ENCODE measurements at regions not wholly inside any gene's neighbourhood (a gene's known extent, or its start where the extent isn't known, plus 50 kb on each side); places are given as distances from the start of the nearest gene placed in this dataset.

GRCh38 chr12:24462946-24463345, 486.0 kb downstream of the BCAT1 start:
- DNase-seq (ENCODE audit: low read depth in 1 of 2, low spot score in 1 of 2), result no peak
- Histone ChIP-seq H3K4me3 (replicated peaks; ENCODE audit: insufficient read depth, low read length) (no peak overlapping the region), H3K27ac (replicated peaks) (no peak overlapping the region), H3K27me3 (ENCODE audit: insufficient read depth, poor library complexity, severe bottlenecking) (no peaks in the 10 kb centered on the region)
- no peak for TF ChIP-seq CTCF (IDR thresholded peaks at IDR 0.05; ENCODE audit: insufficient read depth, low read length)

GRCh38 chr12:24460506-24460905, 488.4 kb downstream of the BCAT1 start:
- H3K27ac ChIP-seq (replicated peaks), result no peak overlapping the region
- DNase-seq (ENCODE audit: low read depth in 1 of 2, low spot score in 1 of 2), result no peak
- TF ChIP-seq CTCF (IDR thresholded peaks at IDR 0.05; ENCODE audit: insufficient read depth, low read length), result no peak
- no peak for TF ChIP-seq POLR2AphosphoS5 (IDR thresholded peaks at IDR 0.05; ENCODE audit: low read depth)
- no peak for TF ChIP-seq REST (IDR thresholded peaks at IDR 0.05; ENCODE audit: insufficient replicate concordance, low read depth)
- TF ChIP-seq GABPA (IDR thresholded peaks at IDR 0.05; ENCODE audit: low read depth), result no peak
- TF ChIP-seq SPI1 (IDR thresholded peaks at IDR 0.05; ENCODE audit: borderline replicate concordance, low read depth), result no peak
- H3K27me3 ChIP-seq (ENCODE audit: insufficient read depth, poor library complexity, severe bottlenecking), result no peaks in the 10 kb centered on the region
- H3K4me3 ChIP-seq (replicated peaks; ENCODE audit: insufficient read depth, low read length), result no peak overlapping the region

GRCh38 chr12:24460099-24460498, 488.8 kb downstream of the BCAT1 start:
- DNase-seq (ENCODE audit: low read depth in 1 of 2, low spot score in 1 of 2), result no peak
- no peaks in the 10 kb centered on the region for H3K27me3 ChIP-seq (ENCODE audit: insufficient read depth, poor library complexity, severe bottlenecking)
- TF ChIP-seq POLR2AphosphoS5 (IDR thresholded peaks at IDR 0.05; ENCODE audit: low read depth), result no peak
- no peak for TF ChIP-seq REST (IDR thresholded peaks at IDR 0.05; ENCODE audit: insufficient replicate concordance, low read depth)
- TF ChIP-seq GABPA (IDR thresholded peaks at IDR 0.05; ENCODE audit: low read depth), result no peak
- TF ChIP-seq CTCF (IDR thresholded peaks at IDR 0.05; ENCODE audit: insufficient read depth, low read length), result no peak
- no peak for TF ChIP-seq SPI1 (IDR thresholded peaks at IDR 0.05; ENCODE audit: borderline replicate concordance, low read depth)
- H3K27ac ChIP-seq (replicated peaks), result no peak overlapping the region
- H3K4me3 ChIP-seq (replicated peaks; ENCODE audit: insufficient read depth, low read length), result no peak overlapping the region

- DNase-seq (ENCODE audit: low read depth in 1 of 2, low spot score in 1 of 2), result no peak
- Histone ChIP-seq H3K27me3 (ENCODE audit: insufficient read depth, poor library complexity, severe bottlenecking) (no peaks in the 10 kb centered on the region), H3K4me3 (replicated peaks; ENCODE audit: insufficient read depth, low read length) (no peak overlapping the region), H3K27ac (replicated peaks) (no peak overlapping the region)
- TF ChIP-seq REST (IDR thresholded peaks at IDR 0.05; ENCODE audit: insufficient replicate concordance, low read depth), result no peak
- no peak for TF ChIP-seq GABPA (IDR thresholded peaks at IDR 0.05; ENCODE audit: low read depth)
- TF ChIP-seq SPI1 (IDR thresholded peaks at IDR 0.05; ENCODE audit: borderline replicate concordance, low read depth), result no peak
- TF ChIP-seq CTCF (IDR thresholded peaks at IDR 0.05; ENCODE audit: insufficient read depth, low read length), result no peak
- no peak for TF ChIP-seq POLR2AphosphoS5 (IDR thresholded peaks at IDR 0.05; ENCODE audit: low read depth)
These were observed 493.1 kb downstream of the BCAT1 start for GRCh38 chr12:24455811-24456210.
